ENCODE measurements at regions not wholly inside any gene's neighbourhood (a gene's known extent, or its start where the extent isn't known, plus 50 kb on each side); places are given as distances from the start of the nearest gene placed in this dataset.
A peak's percentile ranks its signal among the peaks of the same experiment; 100 is the strongest.

DNA sequence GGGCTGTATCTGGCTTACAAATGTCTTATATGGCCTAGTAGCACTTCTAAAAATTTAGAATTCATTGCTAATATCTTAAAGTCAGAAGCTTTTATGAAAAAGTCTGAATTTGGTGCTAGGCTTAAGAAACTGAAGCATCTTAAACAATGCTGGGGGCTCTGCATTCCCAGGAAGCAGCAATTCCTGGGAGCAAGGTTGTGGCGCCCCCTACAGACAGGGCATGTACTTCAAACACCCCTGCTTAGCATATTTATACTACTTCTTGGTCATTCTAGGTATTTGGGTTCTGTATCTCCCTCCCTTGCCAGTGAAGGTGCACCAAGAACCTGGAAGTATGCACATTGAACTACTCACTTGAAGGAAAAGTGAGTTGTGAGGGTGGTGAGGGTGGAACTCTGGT is 64.6 kb upstream of the GRIA1 start:
- POLR2A ChIA-PET, result no interaction called here
- Histone ChIP-seq H3K9me3 (no peaks in the 10 kb centered on the region), H3K4me2 (no peak overlapping the region), H3K27ac (no peak overlapping the region), H3K4me3 (no peak overlapping the region), H3K4me1 (no peaks in the 10 kb centered on the region)
- no peak for ATAC-seq
- no peak for FAIRE-seq
- TF ChIP-seq ZFP36 (IDR thresholded peaks at IDR 0.05; ENCODE audit: borderline replicate concordance, partially characterized antibody), result no peak
- TF ChIP-seq, protein P1, sequence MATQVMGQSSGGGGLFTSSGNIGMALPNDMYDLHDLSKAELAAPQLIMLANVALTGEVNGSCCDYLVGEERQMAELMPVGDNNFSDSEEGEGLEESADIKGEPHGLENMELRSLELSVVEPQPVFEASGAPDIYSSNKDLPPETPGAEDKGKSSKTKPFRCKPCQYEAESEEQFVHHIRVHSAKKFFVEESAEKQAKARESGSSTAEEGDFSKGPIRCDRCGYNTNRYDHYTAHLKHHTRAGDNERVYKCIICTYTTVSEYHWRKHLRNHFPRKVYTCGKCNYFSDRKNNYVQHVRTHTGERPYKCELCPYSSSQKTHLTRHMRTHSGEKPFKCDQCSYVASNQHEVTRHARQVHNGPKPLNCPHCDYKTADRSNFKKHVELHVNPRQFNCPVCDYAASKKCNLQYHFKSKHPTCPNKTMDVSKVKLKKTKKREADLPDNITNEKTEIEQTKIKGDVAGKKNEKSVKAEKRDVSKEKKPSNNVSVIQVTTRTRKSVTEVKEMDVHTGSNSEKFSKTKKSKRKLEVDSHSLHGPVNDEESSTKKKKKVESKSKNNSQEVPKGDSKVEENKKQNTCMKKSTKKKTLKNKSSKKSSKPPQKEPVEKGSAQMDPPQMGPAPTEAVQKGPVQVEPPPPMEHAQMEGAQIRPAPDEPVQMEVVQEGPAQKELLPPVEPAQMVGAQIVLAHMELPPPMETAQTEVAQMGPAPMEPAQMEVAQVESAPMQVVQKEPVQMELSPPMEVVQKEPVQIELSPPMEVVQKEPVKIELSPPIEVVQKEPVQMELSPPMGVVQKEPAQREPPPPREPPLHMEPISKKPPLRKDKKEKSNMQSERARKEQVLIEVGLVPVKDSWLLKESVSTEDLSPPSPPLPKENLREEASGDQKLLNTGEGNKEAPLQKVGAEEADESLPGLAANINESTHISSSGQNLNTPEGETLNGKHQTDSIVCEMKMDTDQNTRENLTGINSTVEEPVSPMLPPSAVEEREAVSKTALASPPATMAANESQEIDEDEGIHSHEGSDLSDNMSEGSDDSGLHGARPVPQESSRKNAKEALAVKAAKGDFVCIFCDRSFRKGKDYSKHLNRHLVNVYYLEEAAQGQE (IDR thresholded peaks at IDR 0.05), result no peak
- peak in 1 of 2 experiments; percentile 23; a peak in 2 of 5 replicates for TF ChIP-seq RAD21 (conservative IDR thresholded peaks at IDR 0.05 in 1 of 2, IDR thresholded peaks at IDR 0.05 in 1 of 2)
- TF ChIP-seq, protein P2, sequence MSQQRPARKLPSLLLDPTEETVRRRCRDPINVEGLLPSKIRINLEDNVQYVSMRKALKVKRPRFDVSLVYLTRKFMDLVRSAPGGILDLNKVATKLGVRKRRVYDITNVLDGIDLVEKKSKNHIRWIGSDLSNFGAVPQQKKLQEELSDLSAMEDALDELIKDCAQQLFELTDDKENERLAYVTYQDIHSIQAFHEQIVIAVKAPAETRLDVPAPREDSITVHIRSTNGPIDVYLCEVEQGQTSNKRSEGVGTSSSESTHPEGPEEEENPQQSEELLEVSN (IDR thresholded peaks at IDR 0.05; ENCODE audit: borderline replicate concordance, low read depth), result no peak
- no peak for TF ChIP-seq PHF8 (IDR thresholded peaks at IDR 0.05; ENCODE audit: borderline replicate concordance, low read depth)
- WGBS (ENCODE audit: missing lambda C conversion rate), result 0% methylated on average over 1 of the region's 1 CpG
- DNase-seq (ENCODE audit: low read depth in 1 of 2, low spot score in 1 of 2), result peak in 1 of 2 experiments; percentile 12
- CTCF ChIA-PET, result no interaction called here

DNA sequence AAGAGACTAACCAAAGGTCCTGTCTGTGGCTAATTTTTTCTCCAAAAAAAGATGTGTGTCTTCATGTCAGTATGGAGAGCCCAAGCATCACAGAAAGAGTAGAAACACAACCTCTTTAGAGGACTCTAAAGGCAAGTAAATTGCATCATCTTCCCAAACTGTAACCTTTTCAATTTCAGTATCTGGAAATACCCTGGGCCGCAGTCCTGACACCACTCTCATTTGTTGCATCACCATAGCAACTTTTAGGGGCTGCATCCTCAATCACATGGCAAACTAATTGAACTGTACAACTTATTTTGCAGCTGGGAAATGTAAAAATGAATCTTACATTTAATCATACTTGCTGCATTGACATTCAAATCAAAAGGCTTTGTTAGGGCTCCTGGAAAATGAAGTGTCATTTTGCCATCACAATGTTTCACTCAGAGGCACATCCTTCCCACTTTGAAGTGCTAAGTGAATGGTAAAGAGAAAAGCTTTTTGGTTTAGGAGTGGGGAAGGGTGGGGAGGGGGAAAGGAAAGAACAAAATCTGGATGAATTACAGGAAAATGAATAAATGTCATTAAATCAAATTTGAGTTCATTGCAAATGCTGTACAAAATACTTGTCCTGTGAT is 60.6 kb upstream of the GRIA1 start:
- Histone ChIP-seq H3K4me3 (no peak overlapping the region), H3K27ac (no peak overlapping the region), H3K4me2 (no peak overlapping the region), H3K9me3 (no peaks in the 10 kb centered on the region), H3K4me1 (no peaks in the 10 kb centered on the region)
- ChIA-PET POLR2A (no interaction called here), CTCF (no interaction called here)
- ATAC-seq (no peak), FAIRE-seq (no peak), DNase-seq (ENCODE audit: low read depth in 1 of 2, low spot score in 1 of 2) (no peak)
- TF ChIP-seq HDAC2 (IDR thresholded peaks at IDR 0.05), result no peak
- TF ChIP-seq CHD2 (IDR thresholded peaks at IDR 0.05; ENCODE audit: low read length, partially characterized antibody), result no peak
- WGBS (ENCODE audit: missing lambda C conversion rate), result 29% methylated on average over 1 of the region's 1 CpG

DNA sequence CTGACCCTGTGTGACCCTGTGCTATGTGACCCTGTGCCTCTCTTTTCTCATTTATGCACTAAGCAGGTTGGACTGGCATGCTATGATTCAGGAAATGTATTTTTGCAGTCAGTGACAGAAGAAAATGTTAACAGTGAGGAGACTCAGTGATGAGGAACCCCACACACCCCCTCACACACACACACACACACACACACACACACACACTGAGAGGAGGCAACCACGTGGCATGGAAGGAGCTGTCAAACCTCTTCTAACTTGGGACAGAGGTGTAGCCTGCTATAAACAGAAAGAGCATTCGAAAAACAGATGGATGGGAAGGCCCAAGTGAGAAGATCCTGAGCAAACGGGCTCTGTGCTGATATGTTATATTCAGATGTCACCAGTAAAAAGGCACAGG is 57.9 kb upstream of the GRIA1 start:
- DNase-seq (ENCODE audit: low read depth in 1 of 2, low spot score in 1 of 2), result no peak
- H3K27ac ChIP-seq, result no peak overlapping the region
- no peak for FAIRE-seq
- TF ChIP-seq, protein P1 (IDR thresholded peaks at IDR 0.05), result no peak
- no peak for TF ChIP-seq TP53 (CRISPR knock-in tag; IDR thresholded peaks at IDR 0.05)
- no peak for TF ChIP-seq JUN (IDR thresholded peaks at IDR 0.05)
- TF ChIP-seq CEBPB (IDR thresholded peaks at IDR 0.05), result no peak
- TF ChIP-seq, protein P3, sequence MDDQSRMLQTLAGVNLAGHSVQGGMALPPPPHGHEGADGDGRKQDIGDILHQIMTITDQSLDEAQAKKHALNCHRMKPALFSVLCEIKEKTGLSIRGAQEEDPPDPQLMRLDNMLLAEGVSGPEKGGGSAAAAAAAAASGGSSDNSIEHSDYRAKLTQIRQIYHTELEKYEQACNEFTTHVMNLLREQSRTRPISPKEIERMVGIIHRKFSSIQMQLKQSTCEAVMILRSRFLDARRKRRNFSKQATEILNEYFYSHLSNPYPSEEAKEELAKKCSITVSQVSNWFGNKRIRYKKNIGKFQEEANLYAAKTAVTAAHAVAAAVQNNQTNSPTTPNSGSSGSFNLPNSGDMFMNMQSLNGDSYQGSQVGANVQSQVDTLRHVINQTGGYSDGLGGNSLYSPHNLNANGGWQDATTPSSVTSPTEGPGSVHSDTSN (IDR thresholded peaks at IDR 0.05), result no peak
- TF ChIP-seq SREBF2 (IDR thresholded peaks at IDR 0.05), result no peak
- TF ChIP-seq HOXA7 (CRISPR knock-in tag; IDR thresholded peaks at IDR 0.05), result no peak
- no peak for TF ChIP-seq MAZ (IDR thresholded peaks at IDR 0.05; ENCODE audit: borderline replicate concordance, low read depth, low read length)
- H3K4me3 ChIP-seq, result no peak overlapping the region
- no peaks in the 10 kb centered on the region for H3K9me3 ChIP-seq
- H3K4me2 ChIP-seq, result no peak overlapping the region
- CTCF ChIA-PET, result interaction anchor here (0.6 kb wide), 1 partner anchor 904 kb away, joined by 3 read pairs; no protein-coding TSS in a partner anchor
- 4% methylated on average over 3 of the region's 3 CpGs for WGBS (ENCODE audit: missing lambda C conversion rate)
- no peaks in the 10 kb centered on the region for H3K4me1 ChIP-seq
- no peak for ATAC-seq
- POLR2A ChIA-PET, result no interaction called here
